Body of pancreas (tissue), 4 donors: ENCODE measurements at regions not wholly inside any gene's neighbourhood (a gene's known extent, or its start where the extent isn't known, plus 50 kb on each side); places are given as distances from the start of the nearest gene placed in this dataset.

Experiments used
- POLR2A ChIP-seq, 3 donors: fragments of 450-650 bp; IDR thresholded peaks; one replicate each; pipeline ENCODE4 v1.6.1; 2016; ENCODE audit warnings: antibody characterized with exemption in 3 of 3, mild to moderate bottlenecking in 2 of 3
- TF ChIP-seq, protein P1 (sequence below), 7 experiments: fragments of 450-650 bp in 4 of 7; fragments of 200-600 bp in 3 of 7; sonication (generic) in 3 of 7; IDR thresholded peaks; one replicate each; pipeline ENCODE4 v1.5.1; 2016 to 2019; ENCODE audit warnings: antibody characterized with exemption in 7 of 7

DNA sequence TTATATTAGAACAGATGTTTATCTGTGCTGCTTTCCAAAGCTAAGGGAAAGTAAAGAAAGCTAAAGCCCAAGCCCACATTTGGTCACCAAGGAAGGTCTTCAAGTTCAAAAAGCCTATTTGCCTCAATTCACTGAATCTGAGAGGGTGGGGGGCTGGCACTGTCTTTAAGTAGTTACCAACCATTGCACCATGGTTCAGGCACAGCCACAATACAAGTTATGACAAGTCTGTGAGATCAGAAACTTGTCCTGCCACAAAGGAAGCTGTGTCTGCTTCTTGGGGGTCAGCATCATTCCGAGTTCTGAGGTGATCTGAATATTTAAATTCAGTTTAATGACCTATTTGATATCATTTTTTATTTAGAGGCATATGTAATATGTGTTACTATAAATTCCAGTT, 78.3 kb upstream of the OPRM1 start:
- no peak for TF ChIP-seq POLR2A (IDR thresholded peaks at IDR 0.05)
- TF ChIP-seq, protein P1, sequence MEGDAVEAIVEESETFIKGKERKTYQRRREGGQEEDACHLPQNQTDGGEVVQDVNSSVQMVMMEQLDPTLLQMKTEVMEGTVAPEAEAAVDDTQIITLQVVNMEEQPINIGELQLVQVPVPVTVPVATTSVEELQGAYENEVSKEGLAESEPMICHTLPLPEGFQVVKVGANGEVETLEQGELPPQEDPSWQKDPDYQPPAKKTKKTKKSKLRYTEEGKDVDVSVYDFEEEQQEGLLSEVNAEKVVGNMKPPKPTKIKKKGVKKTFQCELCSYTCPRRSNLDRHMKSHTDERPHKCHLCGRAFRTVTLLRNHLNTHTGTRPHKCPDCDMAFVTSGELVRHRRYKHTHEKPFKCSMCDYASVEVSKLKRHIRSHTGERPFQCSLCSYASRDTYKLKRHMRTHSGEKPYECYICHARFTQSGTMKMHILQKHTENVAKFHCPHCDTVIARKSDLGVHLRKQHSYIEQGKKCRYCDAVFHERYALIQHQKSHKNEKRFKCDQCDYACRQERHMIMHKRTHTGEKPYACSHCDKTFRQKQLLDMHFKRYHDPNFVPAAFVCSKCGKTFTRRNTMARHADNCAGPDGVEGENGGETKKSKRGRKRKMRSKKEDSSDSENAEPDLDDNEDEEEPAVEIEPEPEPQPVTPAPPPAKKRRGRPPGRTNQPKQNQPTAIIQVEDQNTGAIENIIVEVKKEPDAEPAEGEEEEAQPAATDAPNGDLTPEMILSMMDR (IDR thresholded peaks at IDR 0.05): no peak
